SK-N-SH (cell line): ENCODE measurements at regions not wholly inside any gene's neighbourhood (a gene's known extent, or its start where the extent isn't known, plus 50 kb on each side); places are given as distances from the start of the nearest gene placed in this dataset.
"Not testable (repeated sequence)": the region's sequence is repeated elsewhere in the genome, so short reads cannot be mapped to it uniquely, and the experiment has no call there.

ENCODE experiments used
- CTCF ChIA-PET: fragments of 300-600, 350-600 bp; formaldehyde crosslinking; extraction: SDS; loops from one replicate; lab custom pipeline; 2021; lab: Yijun Ruan, JAX
- POLR2A ChIA-PET: fragments of 350-600 bp; sonication (Branson Sonifier 250); formaldehyde crosslinking; extraction: SDS; loops from one replicate; lab custom pipeline; 2020; ENCODE audit warnings: antibody characterized with exemption, inconsistent platforms; lab: Yijun Ruan, JAX
- DNase-seq: peaks from one replicate; pipeline ENCODE4 v3.0.0; 2012
- H2AFZ ChIP-seq: fragments of 200-600 bp; sonication (generic); 2 replicates; pipeline ENCODE4 v1.8.1; 2016; ENCODE audit warnings: antibody characterized with exemption, mild to moderate bottlenecking, low read depth
- H3F3A ChIP-seq: fragments of 200-600 bp; sonication (generic); replicated peaks from 2 replicates; pipeline ENCODE3; 2016; ENCODE audit warnings: antibody characterized with exemption, mild to moderate bottlenecking; ENCODE audit not compliant: insufficient read depth
- H3K27ac ChIP-seq, 2 experiments: fragments of 200-500 bp in 1 of 2; fragments of 200-600 bp in 1 of 2; sonication (Bioruptor generic) in 1 of 2; sonication (generic), shearing (Covaris generic) in 1 of 2; 2 replicates each; pipeline versions ENCODE4 v1.5.1 to v1.6.1; 2014 to 2016; ENCODE audit warnings: low read depth in 2 of 2, inconsistent platforms in 1 of 2, low read length in 1 of 2, mild to moderate bottlenecking in 1 of 2, mixed read lengths in 1 of 2
- H3K27me3 ChIP-seq: fragments of 200-600 bp; sonication (generic), shearing (Covaris generic); 2 replicates; pipeline ENCODE4 v1.6.1; 2016; ENCODE audit warnings: mixed run types; ENCODE audit not compliant: insufficient read depth
- H3K36me3 ChIP-seq, 2 experiments: fragments of 200-500 bp in 1 of 2; fragments of 200-600 bp in 1 of 2; sonication (Bioruptor generic) in 1 of 2; sonication (generic) in 1 of 2; replicated peaks in 1 of 2; 2 replicates each; pipeline versions ENCODE3 to v1.5.1; 2014 to 2016; ENCODE audit warnings: low read length in 1 of 2, mild to moderate bottlenecking in 1 of 2; ENCODE audit not compliant: insufficient read depth in 2 of 2, control insufficient read depth in 1 of 2
- H3K4me1 ChIP-seq, 2 experiments: fragments of 200-500 bp in 1 of 2; fragments of 200-600 bp in 1 of 2; sonication (Bioruptor generic) in 1 of 2; sonication (generic), shearing (Covaris generic) in 1 of 2; 2 replicates each; pipeline versions ENCODE4 v1.5.1 to v1.6.1; 2014 to 2016; ENCODE audit warnings: low read depth in 1 of 2, low read length in 1 of 2, mixed run types in 1 of 2; ENCODE audit not compliant: insufficient read depth in 2 of 2, control insufficient read depth in 1 of 2
- H3K4me2 ChIP-seq: fragments of 200-600 bp; sonication (generic), shearing (Covaris generic); 2 replicates; pipeline ENCODE4 v1.6.1; 2017; ENCODE audit warnings: mixed run types
- H3K4me3 ChIP-seq, 2 experiments: fragments of 200-500 bp in 1 of 2; fragments of 200-600 bp in 1 of 2; sonication (Bioruptor generic) in 1 of 2; sonication (generic), shearing (Covaris generic) in 1 of 2; 2 replicates each; pipeline versions ENCODE4 v1.5.1 to v1.8.1; 2014 to 2016; ENCODE audit warnings: low read depth in 2 of 2, inconsistent platforms in 1 of 2, low read length in 1 of 2, mild to moderate bottlenecking in 1 of 2, mixed read lengths in 1 of 2, moderate library complexity in 1 of 2
- H3K79me2 ChIP-seq: fragments of 200-600 bp; sonication (generic); 2 replicates; pipeline ENCODE4 v1.8.1; 2017; ENCODE audit warnings: mild to moderate bottlenecking; ENCODE audit not compliant: insufficient read depth
- H3K9ac ChIP-seq: fragments of 200-600 bp; sonication (generic); 2 replicates; pipeline ENCODE4 v1.6.1; 2017; ENCODE audit warnings: mixed run types
- H3K9me2 ChIP-seq: fragments of 200-600 bp; sonication (generic); 2 replicates; pipeline ENCODE4 v1.6.1; 2017; ENCODE audit warnings: mixed run types
- H3K9me3 ChIP-seq: fragments of 200-600 bp; sonication (generic); 2 replicates; pipeline ENCODE4 v1.6.1; 2017; ENCODE audit warnings: mixed run types, mild to moderate bottlenecking, moderate library complexity
- H4K20me1 ChIP-seq: fragments of 200-600 bp; sonication (generic); 2 replicates; pipeline ENCODE4 v1.6.1; 2017; ENCODE audit warnings: mild to moderate bottlenecking, mixed run types; ENCODE audit not compliant: insufficient read depth
- ELF1 ChIP-seq: IDR thresholded peaks from 2 replicates; pipeline ENCODE4 v1.4.0; 2012
- EP300 ChIP-seq, 2 experiments: IDR thresholded peaks; 2 replicates each; pipeline versions ENCODE4 v1.4.0 to v1.6.1; 2012; ENCODE audit warnings: borderline replicate concordance in 1 of 2, low read depth in 1 of 2, low read length in 1 of 2
- FOSL2 ChIP-seq: IDR thresholded peaks from 2 replicates; pipeline ENCODE4 v1.4.0; 2012; ENCODE audit warnings: low read depth, mild to moderate bottlenecking, moderate library complexity, borderline replicate concordance
- FOXJ3 ChIP-seq: sonication (generic); formaldehyde crosslinking; IDR thresholded peaks from 2 replicates; pipeline ENCODE4 v1.5.1; 2020; ENCODE audit warnings: mild to moderate bottlenecking, missing genetic modification reagents
- FOXM1 ChIP-seq: IDR thresholded peaks from 2 replicates; pipeline ENCODE4 v1.4.0; 2012; ENCODE audit warnings: low read depth, mild to moderate bottlenecking
- IRF3 ChIP-seq: fragments of 150-350 bp; IDR thresholded peaks from 2 replicates; pipeline ENCODE4 v1.6.1; 2016; ENCODE audit warnings: mild to moderate bottlenecking, low read depth, low read length
- NFIC ChIP-seq: IDR thresholded peaks from 2 replicates; pipeline ENCODE4 v1.4.0; 2012; ENCODE audit warnings: borderline replicate concordance
- NRF1 ChIP-seq: IDR thresholded peaks from 2 replicates; pipeline ENCODE4 v1.6.1; 2012; ENCODE audit warnings: low read depth, mild to moderate bottlenecking, low read length
- PBX3 ChIP-seq: IDR thresholded peaks from 2 replicates; pipeline ENCODE4; 2012
- RAD21 ChIP-seq: IDR thresholded peaks from 2 replicates; pipeline ENCODE4 v1.6.1; 2012; ENCODE audit warnings: mild to moderate bottlenecking, low read length
- RCOR1 ChIP-seq: fragments of 150-350 bp; IDR thresholded peaks from 2 replicates; pipeline ENCODE4 v1.6.1; 2017; ENCODE audit warnings: antibody characterized with exemption, low read length
- TEAD4 ChIP-seq: IDR thresholded peaks from 2 replicates; pipeline ENCODE4 v1.4.0; 2012; ENCODE audit warnings: mild to moderate bottlenecking, borderline replicate concordance; ENCODE audit not compliant: insufficient read depth
- USF2 ChIP-seq: fragments of 150-350 bp; IDR thresholded peaks from 2 replicates; pipeline ENCODE4 v1.6.1; 2017; ENCODE audit warnings: antibody characterized with exemption, low read length, low read depth, borderline replicate concordance
- ZBTB33 ChIP-seq: IDR thresholded peaks from 2 replicates; pipeline ENCODE4 v1.4.0; 2012; ENCODE audit warnings: low read depth, borderline replicate concordance
- WGBS: methylation state at CpG from one replicate; pipeline ENCODE4 v1.1.6; 2017; ENCODE audit warnings: low lambda C conversion rate; 5-methylcytosine and 5-hydroxymethylcytosine counted together
- TF ChIP-seq, protein P1 (sequence below): fragments of 200-600 bp; sonication (generic); IDR thresholded peaks from 2 replicates; pipeline ENCODE4 v1.6.1; 2017; ENCODE audit warnings: antibody characterized with exemption, mild to moderate bottlenecking, moderate library complexity
- TF ChIP-seq, protein P2 (sequence below): IDR thresholded peaks from 2 replicates; pipeline ENCODE4 v1.4.0; 2012; ENCODE audit warnings: low read depth, borderline replicate concordance

GRCh38 chr5:116709082-116709481, 134.5 kb upstream of the SEMA6A start (continued):
- no peak for TF ChIP-seq USF2

DNA sequence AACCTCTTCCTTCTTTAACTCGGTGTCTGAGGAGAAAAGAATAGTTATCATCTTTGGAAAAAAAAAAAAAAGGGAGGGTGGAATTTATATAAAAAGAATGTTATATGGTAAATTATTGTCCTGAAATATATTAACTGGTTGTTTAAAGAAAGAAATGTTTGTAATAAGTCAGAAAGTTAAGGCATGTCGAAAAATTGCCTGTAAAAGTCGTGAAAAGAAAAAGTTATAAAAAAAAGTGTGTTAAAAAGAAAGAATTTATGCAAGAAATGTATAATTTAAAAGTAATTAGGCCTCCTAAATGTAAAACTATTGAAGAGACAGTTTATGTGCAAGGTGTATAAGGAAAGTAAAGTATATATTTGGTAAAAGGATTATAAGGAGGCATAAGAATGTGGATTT, 130.5 kb upstream of the SEMA6A start:
- H3K27me3 ChIP-seq, H3K4me3 ChIP-seq, H3K27ac ChIP-seq, H2AFZ ChIP-seq, H3K4me2 ChIP-seq, DNase-seq, H3K79me2 ChIP-seq, H3K9ac ChIP-seq, CTCF ChIA-PET, H4K20me1 ChIP-seq, H3K36me3 ChIP-seq, H3K9me2 ChIP-seq, H3F3A ChIP-seq, POLR2A ChIA-PET, H3K4me1 ChIP-seq, H3K9me3 ChIP-seq: not testable (repeated sequence)
- 34% methylated on average over 3 of the region's 3 CpGs for WGBS

DNA sequence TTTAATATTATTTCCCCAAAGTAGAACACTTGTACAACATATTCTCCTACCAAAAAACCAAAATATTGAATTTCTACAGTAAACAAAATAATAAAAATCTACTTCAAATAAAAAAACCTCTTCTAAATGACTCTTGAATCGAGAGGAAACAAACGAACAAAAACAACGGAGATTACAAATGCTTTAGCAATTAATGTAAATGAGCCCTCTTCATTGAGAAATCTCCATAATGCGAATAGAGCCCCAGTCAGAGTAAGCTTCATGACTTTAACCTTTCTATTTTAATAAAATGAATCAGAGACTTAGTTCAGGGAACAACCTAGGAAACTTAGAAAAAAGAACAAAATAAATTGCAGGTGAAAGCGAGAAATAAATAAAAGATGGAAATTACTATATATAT, 129.3 kb upstream of the SEMA6A start:
- CTCF ChIA-PET: no interaction called here
- no peak for DNase-seq
- H3K27ac ChIP-seq: no peak overlapping the region
- no peaks in the 10 kb centered on the region for H3K9me2 ChIP-seq
- POLR2A ChIA-PET: no interaction called here
- H3K79me2 ChIP-seq: no peaks in the 10 kb centered on the region
- H3K4me3 ChIP-seq: no peak overlapping the region
- no peaks in the 10 kb centered on the region for H3F3A ChIP-seq
- H3K27me3 ChIP-seq: no peaks in the 10 kb centered on the region
- no peaks in the 10 kb centered on the region for H3K4me1 ChIP-seq
- H3K9ac ChIP-seq: no peak overlapping the region
- WGBS: 66% methylated on average over 5 of the region's 5 CpGs
- H2AFZ ChIP-seq: no peak overlapping the region
- no peaks in the 10 kb centered on the region for H3K9me3 ChIP-seq
- no peaks in the 10 kb centered on the region for H3K36me3 ChIP-seq
- no peaks in the 10 kb centered on the region for H4K20me1 ChIP-seq
- no peak overlapping the region for H3K4me2 ChIP-seq
- TF ChIP-seq, protein P1, sequence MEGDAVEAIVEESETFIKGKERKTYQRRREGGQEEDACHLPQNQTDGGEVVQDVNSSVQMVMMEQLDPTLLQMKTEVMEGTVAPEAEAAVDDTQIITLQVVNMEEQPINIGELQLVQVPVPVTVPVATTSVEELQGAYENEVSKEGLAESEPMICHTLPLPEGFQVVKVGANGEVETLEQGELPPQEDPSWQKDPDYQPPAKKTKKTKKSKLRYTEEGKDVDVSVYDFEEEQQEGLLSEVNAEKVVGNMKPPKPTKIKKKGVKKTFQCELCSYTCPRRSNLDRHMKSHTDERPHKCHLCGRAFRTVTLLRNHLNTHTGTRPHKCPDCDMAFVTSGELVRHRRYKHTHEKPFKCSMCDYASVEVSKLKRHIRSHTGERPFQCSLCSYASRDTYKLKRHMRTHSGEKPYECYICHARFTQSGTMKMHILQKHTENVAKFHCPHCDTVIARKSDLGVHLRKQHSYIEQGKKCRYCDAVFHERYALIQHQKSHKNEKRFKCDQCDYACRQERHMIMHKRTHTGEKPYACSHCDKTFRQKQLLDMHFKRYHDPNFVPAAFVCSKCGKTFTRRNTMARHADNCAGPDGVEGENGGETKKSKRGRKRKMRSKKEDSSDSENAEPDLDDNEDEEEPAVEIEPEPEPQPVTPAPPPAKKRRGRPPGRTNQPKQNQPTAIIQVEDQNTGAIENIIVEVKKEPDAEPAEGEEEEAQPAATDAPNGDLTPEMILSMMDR: no peak
- TF ChIP-seq EP300 (IDR thresholded peaks at IDR 0.05; ENCODE audit: borderline replicate concordance in 1 of 2, low read depth in 1 of 2, low read length in 1 of 2) (no peak), IRF3 (no peak), ELF1 (no peak), RCOR1 (no peak), FOXM1 (no peak), PBX3 (no peak), NRF1 (no peak), RAD21 (no peak), ZBTB33 (no peak), FOXJ3 (CRISPR knock-in tag) (no peak), NFIC (no peak), TEAD4 (no peak), FOSL2 (no peak)
- TF ChIP-seq, protein P2, sequence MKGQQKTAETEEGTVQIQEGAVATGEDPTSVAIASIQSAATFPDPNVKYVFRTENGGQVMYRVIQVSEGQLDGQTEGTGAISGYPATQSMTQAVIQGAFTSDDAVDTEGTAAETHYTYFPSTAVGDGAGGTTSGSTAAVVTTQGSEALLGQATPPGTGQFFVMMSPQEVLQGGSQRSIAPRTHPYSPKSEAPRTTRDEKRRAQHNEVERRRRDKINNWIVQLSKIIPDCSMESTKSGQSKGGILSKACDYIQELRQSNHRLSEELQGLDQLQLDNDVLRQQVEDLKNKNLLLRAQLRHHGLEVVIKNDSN: no peak
